H1 (cell line): ENCODE measurements at regions not wholly inside any gene's neighbourhood (a gene's known extent, or its start where the extent isn't known, plus 50 kb on each side); places are given as distances from the start of the nearest gene placed in this dataset.

Source experiments
- CTCF ChIA-PET: fragments of 300-600 bp; sonication (Branson Sonifier 250); formaldehyde crosslinking; loops from one replicate; lab custom pipeline; 2021; ENCODE audit not compliant: partially characterized antibody; lab: Charles Lee
- POLR2A ChIA-PET: fragments of 300-600 bp; sonication (Branson Sonifier 250); formaldehyde crosslinking; loops from one replicate; lab custom pipeline; 2021; ENCODE audit warnings: inconsistent platforms; ENCODE audit not compliant: partially characterized antibody; lab: Charles Lee
- DNase-seq, 2 experiments: peaks; one replicate each; pipeline versions ENCODE4 v3.0.0 to v3.0.0-alpha.2; 2010 to 2022; ENCODE audit warnings: low spot score in 2 of 2, low read depth in 1 of 2, mixed read lengths in 1 of 2
- FAIRE-seq: peaks from 2 replicates; lab custom pipeline; 2011; peaks lifted over from hg19 to GRCh38; lab: Jason Lieb, UNC
- H2AFZ ChIP-seq: 2 replicates; pipeline ENCODE4 v1.8.1; 2012; ENCODE audit warnings: low read length, inconsistent platforms
- H2AK5ac ChIP-seq: 2 replicates; pipeline ENCODE4 v1.6.1; 2013; ENCODE audit warnings: low read depth, low read length
- H2BK120ac ChIP-seq: replicated peaks from 2 replicates; pipeline ENCODE3; 2013; ENCODE audit warnings: low read depth, low read length, inconsistent platforms
- H2BK12ac ChIP-seq: 2 replicates; pipeline ENCODE4 v1.6.1; 2013; ENCODE audit warnings: low read depth, low read length
- H2BK15ac ChIP-seq: 2 replicates; pipeline ENCODE4 v1.6.1; 2013; ENCODE audit warnings: low read length
- H2BK20ac ChIP-seq: 2 replicates; pipeline ENCODE4 v1.6.1; 2013; ENCODE audit warnings: low read length
- H2BK5ac ChIP-seq: 2 replicates; pipeline ENCODE4 v1.6.1; 2013; ENCODE audit warnings: low read depth, low read length
- H3K14ac ChIP-seq: 2 replicates; pipeline ENCODE4 v1.6.1; 2013; ENCODE audit warnings: inconsistent platforms; ENCODE audit not compliant: insufficient read length
- H3K18ac ChIP-seq: 2 replicates; pipeline ENCODE4 v1.6.1; 2013; ENCODE audit warnings: low read length; ENCODE audit errors: extremely low read depth
- H3K23ac ChIP-seq: 2 replicates; pipeline ENCODE4 v1.6.1; 2013; ENCODE audit warnings: inconsistent platforms; ENCODE audit not compliant: insufficient read length
- H3K23me2 ChIP-seq: 2 replicates; pipeline ENCODE4 v1.6.1; 2013; ENCODE audit warnings: low read depth, low read length
- H3K27ac ChIP-seq: 2 replicates; pipeline ENCODE4 v1.6.1; 2011; ENCODE audit warnings: low read depth, low read length, inconsistent platforms
- H3K27me3 ChIP-seq, 4 experiments: replicated peaks in 1 of 4; 1 replicate in 1 of 4; 2 replicates in 3 of 4; pipeline versions ENCODE4 v1.6.1 to v1.8.1; 2011 to 2013; ENCODE audit warnings: low read length in 3 of 4, mild to moderate bottlenecking in 3 of 4, inconsistent platforms in 2 of 4, mixed read lengths in 2 of 4, moderate library complexity in 1 of 4; ENCODE audit not compliant: control insufficient read depth in 3 of 4, insufficient read depth in 3 of 4; ENCODE audit errors: extremely low read depth in 1 of 4
- H3K36me3 ChIP-seq, 4 experiments: 2 replicates each; pipeline versions ENCODE4 v1.6.1 to v1.8.1; 2011 to 2013; ENCODE audit warnings: mild to moderate bottlenecking in 4 of 4, low read length in 3 of 4, moderate library complexity in 2 of 4, control low read depth in 1 of 4, inconsistent platforms in 1 of 4; ENCODE audit not compliant: insufficient read depth in 4 of 4, control insufficient read depth in 2 of 4
- H3K4ac ChIP-seq: replicated peaks from 2 replicates; pipeline ENCODE3; 2013; ENCODE audit warnings: low read length, low read depth, mixed read lengths, inconsistent platforms; ENCODE audit not compliant: insufficient read length
- H3K4me1 ChIP-seq, 4 experiments: replicated peaks in 1 of 4; 1 replicate in 1 of 4; 2 replicates in 3 of 4; pipeline versions ENCODE4 v1.6.1 to v1.8.1; 2011 to 2013; ENCODE audit warnings: low read length in 3 of 4, inconsistent platforms in 2 of 4, mixed read lengths in 1 of 4; ENCODE audit not compliant: insufficient read depth in 4 of 4, control insufficient read depth in 3 of 4
- H3K4me2 ChIP-seq, 2 experiments: 2 replicates each; pipeline versions ENCODE4 v1.6.1 to v1.8.1; 2011 to 2013; ENCODE audit warnings: low read depth in 2 of 2, low read length in 2 of 2, control low read depth in 1 of 2, inconsistent platforms in 1 of 2, mild to moderate bottlenecking in 1 of 2; ENCODE audit not compliant: insufficient read depth in 1 of 2
- H3K4me3 ChIP-seq, 4 experiments: fragments of 200-600, 300-600 bp in 1 of 4; sonication (generic), shearing (Covaris generic), sonication (Bioruptor Twin) in 1 of 4; 2 replicates each; pipeline versions ENCODE4 v1.5.1 to v1.8.1; 2011 to 2016; ENCODE audit warnings: low read length in 4 of 4, low read depth in 3 of 4, control low read depth in 2 of 4, inconsistent platforms in 2 of 4, mild to moderate bottlenecking in 2 of 4, mixed read lengths in 1 of 4, moderate library complexity in 1 of 4; ENCODE audit not compliant: insufficient read depth in 2 of 4; ENCODE audit errors: extremely low read depth in 1 of 4
- H3K56ac ChIP-seq: replicated peaks from 2 replicates; pipeline ENCODE3; 2013; ENCODE audit warnings: low read depth, mild to moderate bottlenecking, mixed read lengths, low read length, inconsistent platforms; ENCODE audit not compliant: insufficient read length
- H3K79me1 ChIP-seq: 2 replicates; pipeline ENCODE4 v1.6.1; 2013; ENCODE audit warnings: low read depth, low read length, control low read depth
- H3K79me2 ChIP-seq, 2 experiments: 2 replicates each; pipeline versions ENCODE4 v1.6.1 to v1.8.1; 2012 to 2013; ENCODE audit warnings: low read length in 2 of 2, mild to moderate bottlenecking in 2 of 2, inconsistent platforms in 1 of 2; ENCODE audit not compliant: insufficient read depth in 2 of 2, control insufficient read depth in 1 of 2
- H3K9ac ChIP-seq, 4 experiments: replicated peaks in 1 of 4; 1 replicate in 1 of 4; 2 replicates in 3 of 4; pipeline versions ENCODE4 v1.6.1 to v1.8.1; 2011 to 2013; ENCODE audit warnings: low read depth in 3 of 4, low read length in 3 of 4, control low read depth in 2 of 4, mild to moderate bottlenecking in 2 of 4, moderate library complexity in 2 of 4, inconsistent platforms in 1 of 4; ENCODE audit errors: extremely low read depth in 1 of 4
- H3K9me3 ChIP-seq, 2 experiments: 2 replicates each; pipeline versions ENCODE4 v1.6.1 to v1.8.1; 2012 to 2013; ENCODE audit warnings: mild to moderate bottlenecking in 2 of 2, moderate library complexity in 2 of 2, control low read depth in 1 of 2, inconsistent platforms in 1 of 2, low read depth in 1 of 2, low read length in 1 of 2, mixed read lengths in 1 of 2; ENCODE audit not compliant: insufficient read depth in 2 of 2
- H4K20me1 ChIP-seq, 2 experiments: replicated peaks in 1 of 2; 2 replicates each; pipeline versions ENCODE3 to v1.8.1; 2011 to 2013; ENCODE audit warnings: inconsistent platforms in 2 of 2, low read length in 2 of 2, mild to moderate bottlenecking in 1 of 2; ENCODE audit not compliant: insufficient read depth in 2 of 2, control insufficient read depth in 1 of 2
- H4K5ac ChIP-seq: 2 replicates; pipeline ENCODE4 v1.6.1; 2013; ENCODE audit warnings: low read length, low read depth, mixed read lengths, inconsistent platforms; ENCODE audit not compliant: insufficient read length
- H4K8ac ChIP-seq: 2 replicates; pipeline ENCODE4 v1.8.0; 2013; ENCODE audit warnings: mild to moderate bottlenecking, moderate library complexity, low read length, inconsistent platforms; ENCODE audit not compliant: insufficient read depth; ENCODE audit errors: extremely low read depth
- H4K91ac ChIP-seq: replicated peaks from 2 replicates; pipeline ENCODE3; 2013; ENCODE audit warnings: low read length, mixed read lengths, inconsistent platforms; ENCODE audit not compliant: insufficient read length
- CBX8 ChIP-seq: fragments of 300-800, 300-1000 bp; sonication (generic); IDR thresholded peaks from 2 replicates; pipeline ENCODE4 v1.7.1; 2016; ENCODE audit warnings: low read depth, low read length, borderline replicate concordance
- EP300 ChIP-seq, 2 experiments: IDR thresholded peaks; 1 replicate in 1 of 2; 2 replicates in 1 of 2; pipeline ENCODE4 v1.6.1; 2011 to 2012; ENCODE audit warnings: low read depth in 2 of 2, low read length in 2 of 2, mild to moderate bottlenecking in 2 of 2, borderline replicate concordance in 1 of 2, inconsistent platforms in 1 of 2, moderate library complexity in 1 of 2
- JUND ChIP-seq: IDR thresholded peaks from 2 replicates; pipeline ENCODE4 v1.6.1; 2011; ENCODE audit warnings: mild to moderate bottlenecking, improper control_type of control experiment, low read length
- NRF1 ChIP-seq: IDR thresholded peaks from 2 replicates; pipeline ENCODE4 v1.6.1; 2011; ENCODE audit warnings: mild to moderate bottlenecking, low read depth, low read length, improper control_type of control experiment
- SAP30 ChIP-seq: fragments of 300-600 bp; sonication (generic); IDR thresholded peaks from 2 replicates; pipeline ENCODE4 v1.7.1; 2012; ENCODE audit warnings: low read length, moderate library complexity, mild to moderate bottlenecking, inconsistent platforms; ENCODE audit not compliant: insufficient read depth, insufficient replicate concordance
- SP2 ChIP-seq: IDR thresholded peaks from 2 replicates; pipeline ENCODE4 v1.6.1; 2012; ENCODE audit warnings: mild to moderate bottlenecking, low read length, inconsistent platforms
- TBP ChIP-seq: IDR thresholded peaks from 2 replicates; pipeline ENCODE4 v1.6.1; 2011; ENCODE audit warnings: low read depth, low read length, improper control_type of control experiment
- ZNF274 ChIP-seq: IDR thresholded peaks from 2 replicates; pipeline ENCODE4 v1.7.0; 2012; ENCODE audit warnings: low read length, borderline replicate concordance; ENCODE audit errors: extremely low read depth
- WGBS, 2 experiments: shearing (Covaris generic) in 1 of 2; methylation state at CpG; one replicate each; pipeline versions ENCODE4 v1.1.6 to v1.1.7; 2013 to 2015; ENCODE audit warnings: low lambda C conversion rate in 2 of 2, mixed read lengths in 2 of 2, inconsistent platforms in 1 of 2, low coverage in 1 of 2, missing lambda C conversion rate in 1 of 2; ENCODE audit not compliant: insufficient replicate concordance in 2 of 2, insufficient coverage in 1 of 2, insufficient read length in 1 of 2; ENCODE audit errors: extremely low coverage in 1 of 2, missing lambda C conversion rate in 1 of 2; 5-methylcytosine and 5-hydroxymethylcytosine counted together
- TF ChIP-seq, protein P1 (sequence below): IDR thresholded peaks from 2 replicates; pipeline ENCODE4 v1.6.1; 2012; ENCODE audit warnings: inconsistent platforms
- TF ChIP-seq, protein P2 (sequence below), 3 experiments: IDR thresholded peaks; 1 replicate in 2 of 3; 2 replicates in 1 of 3; pipeline versions ENCODE4 v1.5.1 to v1.6.1; 2011; ENCODE audit warnings: low read length in 3 of 3, mild to moderate bottlenecking in 3 of 3, inconsistent platforms in 2 of 3, low read depth in 1 of 3, moderate library complexity in 1 of 3; ENCODE audit not compliant: insufficient read depth in 1 of 3; ENCODE audit errors: control extremely low read depth in 1 of 3
- TF ChIP-seq, protein P3 (sequence below): IDR thresholded peaks from 2 replicates; pipeline ENCODE4 v1.6.1; 2011; ENCODE audit warnings: low read depth, mild to moderate bottlenecking, low read length; ENCODE audit not compliant: insufficient read depth

GRCh38 chrX:110915111-110915510 lies 119.5 kb upstream of the CHRDL1 start:
- CTCF ChIA-PET = interaction anchor here (1.2 kb wide), 1 partner anchor 66 kb away, joined by 3 read pairs; no protein-coding TSS in a partner anchor
- Histone ChIP-seq H4K5ac (no peak overlapping the region), H2AFZ (no peak overlapping the region), H3K14ac (no peak overlapping the region), H3K4me3 (no peak overlapping the region), H3K23me2 (no peaks in the 10 kb centered on the region), H2AK5ac (no peak overlapping the region), H4K91ac (no peak overlapping the region), H3K36me3 (no peaks in the 10 kb centered on the region), H3K4me2 (no peak overlapping the region), H3K79me2 (no peaks in the 10 kb centered on the region), H3K27ac (no peak overlapping the region), H4K8ac (no peak overlapping the region), H2BK15ac (no peak overlapping the region), H4K20me1 (no peaks in the 10 kb centered on the region), H2BK5ac (no peak overlapping the region), H3K9ac (no peak overlapping the region), H2BK12ac (no peak overlapping the region), H3K18ac (no peak overlapping the region), H2BK20ac (no peak overlapping the region), H3K56ac (no peak overlapping the region), H3K79me1 (no peaks in the 10 kb centered on the region), H2BK120ac (no peak overlapping the region), H3K4ac (no peak overlapping the region), H3K4me1 (no peaks in the 10 kb centered on the region), H3K23ac (no peak overlapping the region), H3K9me3 (no peaks in the 10 kb centered on the region), H3K27me3 (no peaks in the 10 kb centered on the region)
- FAIRE-seq (no peak), DNase-seq (no peak)
- POLR2A ChIA-PET = no interaction called here
- 88% methylated on average over 3 of the region's 3 CpGs; no CpG with 5 or more reads in 1 of the 2 experiments for WGBS, 2 experiments
- TF ChIP-seq SAP30 = no peak
- TF ChIP-seq SP2 = no peak
- TF ChIP-seq, protein P1, sequence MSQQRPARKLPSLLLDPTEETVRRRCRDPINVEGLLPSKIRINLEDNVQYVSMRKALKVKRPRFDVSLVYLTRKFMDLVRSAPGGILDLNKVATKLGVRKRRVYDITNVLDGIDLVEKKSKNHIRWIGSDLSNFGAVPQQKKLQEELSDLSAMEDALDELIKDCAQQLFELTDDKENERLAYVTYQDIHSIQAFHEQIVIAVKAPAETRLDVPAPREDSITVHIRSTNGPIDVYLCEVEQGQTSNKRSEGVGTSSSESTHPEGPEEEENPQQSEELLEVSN = no peak
- TF ChIP-seq CBX8 = no peak
- TF ChIP-seq ZNF274 = no peak
- TF ChIP-seq, protein P2, sequence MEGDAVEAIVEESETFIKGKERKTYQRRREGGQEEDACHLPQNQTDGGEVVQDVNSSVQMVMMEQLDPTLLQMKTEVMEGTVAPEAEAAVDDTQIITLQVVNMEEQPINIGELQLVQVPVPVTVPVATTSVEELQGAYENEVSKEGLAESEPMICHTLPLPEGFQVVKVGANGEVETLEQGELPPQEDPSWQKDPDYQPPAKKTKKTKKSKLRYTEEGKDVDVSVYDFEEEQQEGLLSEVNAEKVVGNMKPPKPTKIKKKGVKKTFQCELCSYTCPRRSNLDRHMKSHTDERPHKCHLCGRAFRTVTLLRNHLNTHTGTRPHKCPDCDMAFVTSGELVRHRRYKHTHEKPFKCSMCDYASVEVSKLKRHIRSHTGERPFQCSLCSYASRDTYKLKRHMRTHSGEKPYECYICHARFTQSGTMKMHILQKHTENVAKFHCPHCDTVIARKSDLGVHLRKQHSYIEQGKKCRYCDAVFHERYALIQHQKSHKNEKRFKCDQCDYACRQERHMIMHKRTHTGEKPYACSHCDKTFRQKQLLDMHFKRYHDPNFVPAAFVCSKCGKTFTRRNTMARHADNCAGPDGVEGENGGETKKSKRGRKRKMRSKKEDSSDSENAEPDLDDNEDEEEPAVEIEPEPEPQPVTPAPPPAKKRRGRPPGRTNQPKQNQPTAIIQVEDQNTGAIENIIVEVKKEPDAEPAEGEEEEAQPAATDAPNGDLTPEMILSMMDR (IDR thresholded peaks at IDR 0.05; ENCODE audit: control extremely low read depth in 1 of 3, insufficient read depth in 1 of 3, low read depth in 1 of 3, low read length in 3 of 3) = no peak
- TF ChIP-seq JUND = no peak
- TF ChIP-seq EP300 (IDR thresholded peaks at IDR 0.05; ENCODE audit: borderline replicate concordance in 1 of 2, low read depth in 2 of 2, low read length in 2 of 2) = no peak
- no peak for TF ChIP-seq NRF1
- TF ChIP-seq, protein P3, sequence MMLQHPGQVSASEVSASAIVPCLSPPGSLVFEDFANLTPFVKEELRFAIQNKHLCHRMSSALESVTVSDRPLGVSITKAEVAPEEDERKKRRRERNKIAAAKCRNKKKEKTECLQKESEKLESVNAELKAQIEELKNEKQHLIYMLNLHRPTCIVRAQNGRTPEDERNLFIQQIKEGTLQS = no peak
- no peak for TF ChIP-seq TBP
